ENCODE measurements at regions not wholly inside any gene's neighbourhood (a gene's known extent, or its start where the extent isn't known, plus 50 kb on each side); places are given as distances from the start of the nearest gene placed in this dataset.
"Not testable (repeated sequence)": the region's sequence is repeated elsewhere in the genome, so short reads cannot be mapped to it uniquely, and the experiment has no call there.

- DNase-seq = not testable (repeated sequence)
These were observed 93.3 kb downstream of the ANKRD30BL start for GRCh38 chr2:132068407-132068806.

DNA sequence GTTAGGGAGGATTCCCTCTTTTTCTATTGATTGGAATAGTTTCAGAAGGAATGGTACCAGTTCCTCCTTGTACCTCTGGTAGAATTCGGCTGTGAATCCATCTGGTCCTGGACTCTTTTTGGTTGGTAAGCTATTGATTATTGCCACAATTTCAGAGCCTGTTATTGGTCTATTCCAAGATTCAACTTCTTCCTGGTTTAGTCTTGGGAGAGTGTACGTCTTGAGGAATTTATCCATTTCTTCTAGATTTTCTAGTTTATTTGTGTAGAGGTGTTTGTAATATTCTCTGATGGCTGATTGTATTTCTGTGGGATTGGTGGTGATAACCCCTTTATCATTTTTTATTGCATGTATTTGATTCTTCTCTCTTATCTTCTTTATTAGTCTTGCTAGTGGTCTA lies 96.4 kb downstream of the ANKRD30BL start:
- DNase-seq = not testable (repeated sequence)

DNA sequence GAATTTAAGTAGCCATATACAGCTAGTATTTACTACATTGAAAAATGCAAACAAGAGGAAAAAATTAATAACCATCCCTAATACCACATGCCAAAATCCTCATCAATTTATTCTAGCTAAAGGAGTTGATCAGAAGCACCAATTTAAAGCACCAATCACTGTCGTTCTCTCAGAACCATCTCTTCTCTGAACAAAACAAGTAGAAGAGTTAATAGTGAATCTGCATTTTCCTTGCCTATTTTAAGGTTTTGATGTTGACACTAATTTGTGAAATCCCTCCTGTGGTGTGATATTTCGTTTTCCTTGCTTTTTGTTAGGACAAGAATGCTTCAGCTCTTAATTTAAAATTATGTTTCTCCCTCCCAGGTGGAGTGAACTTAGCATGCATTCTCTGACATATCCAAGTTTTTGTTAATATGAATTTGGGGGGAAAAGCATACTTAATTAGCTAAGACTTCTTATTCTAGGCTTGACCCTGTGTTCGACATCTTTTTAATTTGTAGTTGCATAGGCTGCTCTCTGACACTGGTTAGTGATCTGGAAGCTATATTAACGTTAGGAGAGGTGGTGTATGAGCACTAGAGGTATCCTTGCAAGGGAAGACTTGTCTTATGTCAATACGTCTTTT lies 122.0 kb downstream of the ANKRD30BL start:
- not testable (repeated sequence) for DNase-seq

- not testable (repeated sequence) for DNase-seq
These were observed 122.9 kb downstream of the ANKRD30BL start for GRCh38 chr2:132038883-132039235.

GRCh38 chr2:132038179-132038882 lies 123.4 kb downstream of the ANKRD30BL start:
- DNase-seq = no peak

- DNase-seq = peak; percentile 27
These were observed 124.1 kb downstream of the ANKRD30BL start for GRCh38 chr2:132037527-132038178.

- DNase-seq = no peak
These were observed 127.1 kb downstream of the ANKRD30BL start for GRCh38 chr2:132034646-132035045.

DNA sequence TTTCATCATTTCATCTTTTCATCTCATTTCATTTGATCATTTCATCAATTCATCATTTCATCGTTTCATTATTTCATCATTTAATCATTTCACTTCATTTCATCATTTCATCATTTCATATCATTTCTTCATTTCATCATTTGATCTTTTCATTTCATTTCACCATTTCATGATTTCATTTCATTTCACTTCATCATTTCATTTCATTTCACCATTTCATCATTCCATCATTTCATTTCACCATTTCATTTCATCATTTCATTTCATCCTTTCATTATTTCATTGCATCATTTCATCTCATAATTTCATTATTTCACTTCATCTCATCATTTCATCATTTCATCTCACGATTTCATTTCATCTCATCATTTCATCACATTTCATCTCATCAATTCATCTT lies 127.8 kb downstream of the ANKRD30BL start:
- no peak for DNase-seq

DNA sequence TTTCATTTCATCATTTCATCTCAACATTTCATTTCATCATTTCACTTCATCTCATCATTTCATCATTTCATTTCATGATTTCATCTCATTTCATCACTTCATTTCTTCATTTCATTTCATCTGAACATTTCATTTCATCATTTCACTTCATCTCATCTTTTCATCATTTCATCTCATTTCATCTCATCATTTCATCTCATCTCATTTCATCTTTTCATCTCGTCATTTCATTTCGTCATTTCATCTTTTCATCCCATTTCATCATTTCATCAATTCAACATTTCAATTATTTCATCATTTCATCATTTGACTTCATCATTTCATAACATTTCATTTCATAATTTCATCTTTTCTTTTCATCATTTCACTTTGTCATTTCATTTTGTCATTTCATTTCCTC lies 128.4 kb downstream of the ANKRD30BL start:
- no peak for DNase-seq

- DNase-seq = not testable (repeated sequence)
These were observed 149.7 kb downstream of the ANKRD30BL start for GRCh38 chr2:132012046-132012445.

GRCh38 chr2:132009874-132010521 lies 151.8 kb downstream of the ANKRD30BL start:
- peak; percentile 17 for DNase-seq

DNA sequence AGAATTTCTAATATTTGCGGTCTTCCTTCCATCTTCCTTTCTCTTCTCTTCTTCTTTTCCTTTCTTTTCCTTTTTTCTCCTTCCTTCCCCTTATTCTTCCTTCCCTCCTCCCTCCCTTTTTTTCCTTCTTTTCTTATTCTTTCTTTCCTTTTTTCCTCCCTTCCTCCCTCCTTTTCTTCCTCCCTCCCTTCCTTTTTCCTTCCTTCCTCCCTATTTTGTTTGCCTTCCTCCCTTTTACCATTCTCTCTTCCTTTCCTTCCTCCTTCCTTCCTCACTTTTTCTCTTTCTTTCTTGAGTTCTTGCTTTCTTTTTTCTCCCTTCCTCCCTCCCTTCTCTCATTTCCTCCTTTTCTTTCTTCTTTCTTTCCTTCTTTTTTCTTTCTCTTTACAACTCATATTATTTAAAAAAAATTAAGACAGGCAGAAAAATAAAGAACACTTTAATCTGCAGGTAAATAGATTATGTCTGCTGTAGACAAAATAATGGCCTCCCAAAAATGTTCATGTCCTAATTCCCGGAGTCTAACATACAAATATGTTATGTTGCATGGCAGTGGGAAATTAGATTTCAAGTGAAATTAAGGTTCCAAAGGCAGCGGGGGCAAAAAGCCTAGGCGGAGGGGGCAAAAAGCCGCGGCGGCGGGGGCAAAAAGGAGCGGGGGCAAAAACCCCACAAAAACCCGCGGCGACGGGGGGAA lies 152.4 kb downstream of the ANKRD30BL start:
- no peak for DNase-seq

- not testable (repeated sequence) for DNase-seq
These were observed 171.0 kb downstream of the ANKRD30BL start for GRCh38 chr2:131990751-131991150.

GRCh38 chr2:131966671-131967070 lies 195.1 kb downstream of the ANKRD30BL start:
- DNase-seq = not testable (repeated sequence)

- no peak for DNase-seq
These were observed 195.5 kb downstream of the ANKRD30BL start for GRCh38 chr2:131966256-131966655.

- not testable (repeated sequence) for DNase-seq
These were observed 203.6 kb downstream of the ANKRD30BL start for GRCh38 chr2:131958019-131958609.

GRCh38 chr2:131948641-131949040 lies 213.1 kb downstream of the ANKRD30BL start:
- DNase-seq = not testable (repeated sequence)

GRCh38 chr2:131923287-131923686 lies 238.5 kb downstream of the ANKRD30BL start:
- not testable (repeated sequence) for DNase-seq

DNA sequence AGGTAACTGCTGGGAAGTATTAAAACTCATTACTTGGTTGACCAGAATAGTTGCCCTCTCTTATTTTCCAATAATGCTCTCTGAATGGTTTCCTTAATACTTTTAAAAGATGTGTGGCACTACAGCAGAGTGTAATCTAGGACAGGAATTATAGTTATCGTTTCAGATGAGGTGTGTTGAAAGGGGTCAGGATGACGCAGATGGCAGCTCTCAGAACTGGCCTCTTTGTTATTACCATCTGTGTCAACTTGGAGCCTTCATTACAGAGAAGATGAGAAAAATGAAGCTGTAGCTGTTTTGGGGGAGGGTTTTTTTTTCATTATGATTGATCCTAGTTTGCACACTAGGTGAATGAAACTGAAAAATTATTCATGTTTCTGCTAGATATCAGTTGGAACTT lies 238.9 kb downstream of the ANKRD30BL start:
- DNase-seq = not testable (repeated sequence)

Data from left hindlimb (tissue), 1 donor.